Left ventricle myocardium superior (tissue), 1 donor: ENCODE measurements at regions not wholly inside any gene's neighbourhood (a gene's known extent, or its start where the extent isn't known, plus 50 kb on each side); places are given as distances from the start of the nearest gene placed in this dataset.

Experiments used
- ATAC-seq: fragments of 200-7000 bp; cut with Tn5 transposase; one replicate; pipeline ENCODE4 v1.9.1; 2020; ENCODE audit warnings: mild to moderate bottlenecking, moderate library complexity
- DNase-seq: peaks from one replicate; pipeline ENCODE4 v3.0.0-alpha.2; 2020
- intact Hi-C: fragments of 100-400 bp; cut with micrococcal nuclease; formaldehyde crosslinking; loops from one replicate; pipeline ENCODE4 v1.11.0; 2022
- donor health status: DM: no; HTN: yes; CAD: no; lungs with severe emphysema.

DNA sequence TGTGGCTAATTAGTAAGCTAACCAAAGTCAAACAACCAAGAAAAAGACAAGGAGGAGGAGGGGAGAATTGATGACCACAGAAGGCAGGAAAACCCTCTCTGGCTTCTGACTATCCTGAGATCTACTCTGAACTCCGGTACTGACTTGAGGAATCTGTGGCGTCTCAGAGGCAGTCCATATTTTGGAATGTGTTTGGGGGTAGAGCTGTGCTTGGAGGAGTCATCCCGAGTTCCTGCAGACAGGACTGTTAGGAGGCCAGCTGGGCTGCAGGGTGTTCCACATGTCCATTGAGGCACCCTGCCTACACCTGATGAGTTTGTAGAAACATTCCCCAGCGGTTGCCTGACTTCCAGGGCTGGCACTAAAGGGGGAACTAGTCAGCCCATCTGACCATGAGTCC, 91.6 kb downstream of the PLCE1 start:
- intact Hi-C loops: no loop called here
- DNase-seq (no peak), ATAC-seq (no peak)

DNA sequence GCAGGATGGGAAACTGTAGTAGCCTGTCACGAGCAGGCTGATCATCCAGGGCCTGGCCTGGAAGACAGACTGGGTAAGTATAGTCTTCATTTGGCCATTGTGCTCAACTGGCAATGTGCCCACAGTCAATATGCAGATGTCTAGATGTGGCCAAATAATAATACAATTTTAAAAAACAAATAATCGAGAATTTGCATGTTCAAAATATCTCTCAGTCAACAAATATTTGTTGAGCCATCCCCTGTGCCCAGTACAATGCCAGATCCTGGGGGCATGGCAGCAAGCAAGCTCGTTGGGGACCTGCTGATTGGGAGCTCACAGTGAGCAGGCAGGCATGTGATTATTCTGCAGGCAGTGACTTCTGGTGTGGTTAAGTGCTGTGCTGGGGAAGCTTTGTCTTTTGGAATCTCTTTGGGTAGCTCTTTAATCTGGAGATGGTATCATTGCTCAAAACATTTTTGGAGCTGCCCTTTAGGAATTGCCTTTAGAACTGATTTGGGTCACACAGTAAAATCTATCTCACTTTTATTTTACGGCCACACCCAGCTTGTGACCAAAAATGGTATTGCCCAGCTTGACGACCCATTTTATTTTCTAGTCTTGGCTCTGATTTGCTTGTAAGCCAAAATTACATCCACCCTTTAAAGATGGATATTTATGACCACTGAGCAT, 92.2 kb downstream of the PLCE1 start:
- ATAC-seq (no peak), DNase-seq (no peak)
- intact Hi-C loops: no loop called here

DNA sequence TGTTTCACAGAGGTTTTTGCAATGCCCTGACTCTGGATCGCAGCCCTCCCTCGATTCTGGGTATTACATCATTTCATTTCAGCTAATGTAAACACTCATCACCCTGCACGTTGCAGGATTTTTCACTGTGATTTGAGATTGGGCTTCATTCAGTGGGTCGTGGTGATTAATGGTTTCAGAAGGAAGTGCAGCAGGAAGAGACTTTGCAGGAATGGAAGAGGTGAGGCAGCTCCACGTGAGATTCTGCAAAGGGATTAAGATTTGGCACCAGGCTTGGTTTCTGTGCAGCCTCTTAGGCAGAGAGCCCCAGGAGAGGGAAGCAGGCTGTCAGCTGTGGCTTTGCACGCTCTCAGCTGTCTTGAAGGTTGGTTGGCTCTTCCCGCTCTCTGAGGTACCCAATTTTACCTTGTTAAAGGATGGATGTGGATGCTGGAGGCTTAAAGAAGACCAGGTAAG, 95.2 kb downstream of the PLCE1 start:
- intact Hi-C loops: no loop called here
- ATAC-seq: peak; percentile 74
- DNase-seq: no peak

GRCh38 chr10:94091649-94092048, 97.9 kb downstream of the PLCE1 start:
- no peak for DNase-seq
- ATAC-seq: no peak
- intact Hi-C loops: no loop called here

GRCh38 chr10:94092848-94093247, 99.1 kb downstream of the PLCE1 start:
- intact Hi-C loops: no loop called here

GRCh38 chr10:94093286-94093905, 99.7 kb downstream of the PLCE1 start:
- ATAC-seq (no peak), DNase-seq (no peak)
- intact Hi-C loops: no loop called here

More at GRCh38 chr10:94092848-94093247, 99.1 kb downstream of the PLCE1 start:
- DNase-seq (no peak), ATAC-seq (no peak)

- ATAC-seq (no peak), DNase-seq (no peak)
- intact Hi-C loops: no loop called here
These were observed 100.8 kb downstream of the PLCE1 start for GRCh38 chr10:94094540-94094939.

DNA sequence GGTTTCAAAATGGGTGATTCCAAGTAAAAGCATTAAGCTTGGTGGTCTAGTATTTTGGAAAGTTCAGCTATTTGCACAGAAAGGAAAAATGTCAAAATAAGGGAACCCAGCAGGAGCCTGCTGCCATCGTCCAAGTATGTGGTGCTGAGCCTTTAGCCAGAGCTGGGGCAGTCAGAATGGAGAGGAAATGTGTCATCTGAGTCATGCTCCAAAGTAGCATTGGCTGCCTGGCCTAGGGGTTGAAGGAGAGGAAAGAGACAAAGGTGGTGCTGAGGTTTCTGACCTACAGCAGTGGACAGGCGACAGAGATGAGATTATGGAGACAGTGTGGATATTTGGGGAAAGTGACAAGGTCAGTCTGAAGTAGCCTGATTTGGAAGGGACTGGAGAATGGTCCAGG, 103.9 kb downstream of the PLCE1 start:
- DNase-seq (no peak), ATAC-seq (peak; percentile 27)
- intact Hi-C loops: no loop called here

GRCh38 chr10:94098896-94099295, 105.2 kb downstream of the PLCE1 start:
- DNase-seq (no peak), ATAC-seq (peak; percentile 44)
- intact Hi-C loops: no loop called here

DNA sequence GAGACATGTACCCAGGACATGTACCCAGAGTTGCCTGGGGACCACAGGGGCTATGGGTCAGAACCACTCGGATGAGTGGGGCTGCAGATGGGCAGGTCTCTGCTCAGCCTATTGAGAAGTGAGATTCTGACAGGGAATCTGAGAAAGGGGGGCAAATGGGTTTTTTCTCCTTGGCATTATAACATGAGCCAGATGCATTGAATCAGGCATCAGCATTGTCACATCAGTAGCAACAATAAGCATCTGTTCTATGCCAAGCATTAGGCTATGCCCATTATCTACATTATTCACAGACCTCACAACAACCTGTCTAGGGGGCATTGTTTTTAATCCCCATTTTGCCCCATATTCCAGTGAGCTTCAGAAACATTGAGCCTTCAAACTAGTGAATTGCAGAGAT, 108.2 kb downstream of the PLCE1 start:
- ATAC-seq (no peak), DNase-seq (no peak)
- intact Hi-C loops: no loop called here

DNA sequence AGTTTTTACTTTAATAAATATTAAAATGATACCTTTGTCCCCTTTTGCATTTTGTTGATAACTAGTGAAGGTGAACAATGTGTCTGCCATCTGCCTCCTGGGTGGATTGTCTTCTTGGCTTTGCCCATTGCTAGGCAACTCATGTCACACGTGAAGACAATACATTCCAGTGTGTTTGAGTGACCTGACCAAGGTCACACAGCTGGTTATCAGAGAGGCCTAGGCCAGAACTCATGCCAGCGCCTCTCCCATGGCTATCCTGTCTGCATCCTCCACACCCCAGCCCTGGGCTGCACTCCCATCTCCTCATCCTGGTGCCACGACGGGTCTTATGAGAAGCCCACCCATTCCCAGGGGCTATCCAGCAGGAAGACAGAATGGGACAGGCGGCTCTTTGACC, 108.7 kb downstream of the PLCE1 start:
- intact Hi-C loops: no loop called here

GRCh38 chr10:94103192-94103591, 109.5 kb downstream of the PLCE1 start:
- intact Hi-C loops: no loop called here
- DNase-seq (no peak), ATAC-seq (no peak)

More for the DNA sequence above, 108.7 kb downstream of the PLCE1 start:
- DNase-seq (no peak), ATAC-seq (peak; percentile 42)

DNA sequence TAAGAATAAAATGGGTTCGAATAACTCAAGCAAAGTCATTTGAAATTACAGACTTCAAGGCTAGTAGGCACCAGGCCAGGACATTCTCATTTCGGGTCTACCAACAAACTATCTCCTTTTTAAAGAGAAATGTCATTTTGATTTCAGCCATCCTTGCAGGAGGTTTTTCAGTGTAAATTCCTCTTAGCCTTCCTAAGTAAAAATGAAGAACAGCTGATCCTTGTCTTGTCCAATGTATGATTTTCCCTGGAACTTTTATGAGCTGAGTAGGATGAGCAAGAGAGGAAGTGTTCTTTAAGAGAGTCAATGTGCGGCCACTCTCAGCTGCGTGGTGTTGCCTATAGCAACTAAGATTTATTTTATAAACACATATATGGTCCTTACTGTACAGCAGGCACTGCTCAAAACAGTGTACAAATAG, 110.1 kb downstream of the PLCE1 start:
- intact Hi-C loops: no loop called here
- DNase-seq (no peak), ATAC-seq (no peak)

DNA sequence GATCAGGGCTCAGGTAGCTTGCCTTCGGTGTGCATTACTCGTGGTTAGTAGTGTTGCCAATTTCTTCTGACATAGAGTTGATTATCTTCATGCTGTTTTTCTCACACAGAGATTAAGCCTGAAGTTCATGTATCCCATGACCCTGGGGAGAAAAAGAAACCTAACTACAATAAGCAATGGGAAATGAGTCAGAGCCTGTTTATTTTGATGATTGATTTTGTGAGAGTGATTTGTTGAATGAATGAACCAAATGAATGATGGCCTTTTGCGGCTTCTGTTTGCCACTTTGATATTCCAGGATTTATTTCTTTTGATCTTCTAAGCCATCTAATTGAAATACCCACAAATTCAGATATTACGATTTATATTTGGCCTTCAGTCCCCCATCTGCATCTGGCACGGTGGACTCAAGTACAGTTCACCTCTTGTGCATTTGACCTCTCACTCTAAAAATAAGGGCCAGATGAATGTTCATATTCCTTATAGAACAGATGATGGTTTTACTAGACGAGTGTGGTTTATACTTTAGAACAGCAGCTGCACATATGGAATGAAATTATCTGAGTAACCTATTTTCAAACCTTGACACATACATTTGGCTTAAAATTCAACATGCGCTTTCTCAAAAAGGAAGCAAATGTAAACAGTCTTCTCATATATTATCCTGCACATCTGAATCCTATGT, 110.7 kb downstream of the PLCE1 start:
- ATAC-seq (no peak), DNase-seq (no peak)
- intact Hi-C loops: no loop called here

- ATAC-seq (no peak), DNase-seq (no peak)
- intact Hi-C loops: no loop called here
These were observed 111.5 kb downstream of the PLCE1 start for GRCh38 chr10:94105226-94105625.

- intact Hi-C loops: no loop called here
- ATAC-seq: no peak
- DNase-seq: no peak
These were observed 113.5 kb downstream of the PLCE1 start for GRCh38 chr10:94107191-94107590.

DNA sequence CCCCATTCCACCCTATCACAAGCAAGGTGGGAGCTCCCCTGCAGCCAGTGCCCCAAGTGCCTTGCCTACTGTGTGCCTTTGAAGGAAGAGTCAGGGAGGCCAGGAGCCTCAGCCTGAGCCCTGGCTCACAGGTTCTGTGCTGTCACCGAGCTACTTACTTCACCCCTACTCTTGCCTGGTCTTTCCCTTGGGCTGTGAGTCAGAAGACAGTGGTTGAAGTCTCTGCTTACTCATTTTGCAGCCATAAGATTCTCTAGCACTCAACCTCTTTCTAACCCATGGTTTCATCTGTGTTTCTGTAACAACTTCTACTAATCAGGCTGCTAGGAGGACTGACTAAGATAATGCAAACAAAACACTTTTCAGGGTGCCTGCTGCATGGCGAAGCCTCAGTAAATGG, 114.5 kb downstream of the PLCE1 start:
- intact Hi-C loops: no loop called here
- DNase-seq (no peak), ATAC-seq (no peak)

- DNase-seq (no peak), ATAC-seq (no peak)
- intact Hi-C loops: no loop called here
These were observed 117.6 kb downstream of the PLCE1 start for GRCh38 chr10:94111367-94111766.

DNA sequence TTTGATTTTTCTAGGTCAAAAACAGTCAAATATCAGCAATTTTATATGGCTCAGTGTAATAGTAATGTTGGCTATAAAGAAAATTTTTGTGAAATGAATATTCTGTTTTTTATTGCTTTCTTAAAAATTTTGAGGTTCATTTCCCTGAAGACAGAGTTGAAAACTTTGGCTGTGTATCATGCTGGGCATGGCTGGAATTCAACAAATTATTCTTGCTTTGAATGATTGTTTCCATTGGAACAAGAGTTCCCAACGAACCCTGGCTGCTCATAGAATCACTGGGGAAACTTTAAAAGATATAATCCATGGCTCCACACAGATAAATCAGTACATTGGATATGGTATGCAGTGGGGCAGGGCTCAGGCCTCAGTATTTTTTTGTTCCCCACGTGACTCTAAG, 118.6 kb downstream of the PLCE1 start:
- intact Hi-C loops: no loop called here

GRCh38 chr10:94115725-94116124, 122.0 kb downstream of the PLCE1 start:
- ATAC-seq (no peak), DNase-seq (no peak)
- intact Hi-C loops: no loop called here

More for the DNA sequence above, 118.6 kb downstream of the PLCE1 start:
- ATAC-seq (no peak), DNase-seq (no peak)

DNA sequence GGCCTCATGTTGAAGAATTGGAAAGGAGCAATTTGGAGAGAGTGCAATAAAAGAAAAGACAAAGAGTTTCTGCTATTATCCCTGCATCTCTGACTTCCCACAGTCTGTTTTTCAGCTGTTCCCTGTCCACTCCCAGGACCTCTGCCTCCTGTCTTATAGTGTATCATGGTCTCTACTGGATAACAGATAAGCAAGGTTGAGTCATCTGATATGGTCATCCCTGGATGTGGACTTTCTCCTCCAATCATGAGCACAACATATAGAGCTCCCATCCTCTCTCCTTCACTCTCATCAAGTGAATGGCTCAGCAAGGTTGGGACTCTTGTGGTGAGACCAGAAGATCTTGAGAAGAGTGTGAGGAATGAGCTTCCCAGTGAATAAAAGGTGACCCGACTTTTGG, 123.1 kb downstream of the PLCE1 start:
- DNase-seq (no peak), ATAC-seq (no peak)
- intact Hi-C loops: no loop called here
